GM12891 (cell line): ENCODE measurements at regions not wholly inside any gene's neighbourhood (a gene's known extent, or its start where the extent isn't known, plus 50 kb on each side); places are given as distances from the start of the nearest gene placed in this dataset.

Source experiments
- POLR2A ChIP-seq: IDR thresholded peaks from 2 replicates; pipeline ENCODE4 v1.6.1; 2011; ENCODE audit warnings: low read depth, low read length, control low read depth
- POLR2AphosphoS5 ChIP-seq: IDR thresholded peaks from 2 replicates; pipeline ENCODE4 v1.6.1; 2011; ENCODE audit warnings: low read depth, low read length, control low read depth
- POU2F2 ChIP-seq: IDR thresholded peaks from 2 replicates; pipeline ENCODE4 v1.6.1; 2011; ENCODE audit warnings: low read depth, mild to moderate bottlenecking, control low read depth, low read length, moderate library complexity
- SPI1 ChIP-seq: IDR thresholded peaks from 2 replicates; pipeline ENCODE4 v1.6.1; 2011; ENCODE audit warnings: low read depth, low read length, control low read depth
- TAF1 ChIP-seq: IDR thresholded peaks from 2 replicates; pipeline ENCODE4 v1.6.1; 2011; ENCODE audit warnings: low read depth, low read length, control low read depth

DNA sequence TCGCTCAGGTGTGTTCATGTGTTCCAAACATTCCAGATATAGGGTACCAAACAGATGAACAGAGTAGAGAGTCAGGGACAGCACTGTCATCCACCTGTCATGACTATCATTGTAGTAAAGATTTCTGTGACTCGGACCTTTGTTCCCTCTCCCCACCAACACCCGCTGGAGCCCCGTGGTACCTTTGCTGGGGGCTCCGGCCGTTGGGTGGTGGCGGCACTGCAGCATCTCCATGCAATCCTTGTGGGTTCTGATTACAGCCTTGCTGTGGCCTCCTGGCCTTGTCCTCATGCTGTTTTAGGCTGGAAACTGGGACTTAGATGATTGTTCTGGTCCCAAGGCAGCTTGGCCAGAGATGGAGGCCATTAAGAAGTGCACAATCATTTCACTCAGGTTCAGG is 247.3 kb downstream of the SKAP2 start:
- TF ChIP-seq POLR2A: no peak
- no peak for TF ChIP-seq SPI1
- TF ChIP-seq POU2F2: no peak
- no peak for TF ChIP-seq POLR2AphosphoS5
- no peak for TF ChIP-seq TAF1
